ENCODE measurements at regions not wholly inside any gene's neighbourhood (a gene's known extent, or its start where the extent isn't known, plus 50 kb on each side); places are given as distances from the start of the nearest gene placed in this dataset.

GRCh38 chr9:135366104-135366503 is 113.5 kb upstream of the PPP1R26 start:
- TF ChIP-seq EP300 (conservative IDR thresholded peaks at IDR 0.05; ENCODE audit: poor library complexity, severe bottlenecking), result no peak
- TF ChIP-seq CTCF (IDR thresholded peaks at IDR 0.05; ENCODE audit: poor library complexity, severe bottlenecking), result no peak
- TF ChIP-seq MXI1 (conservative IDR thresholded peaks at IDR 0.05; ENCODE audit: poor library complexity, severe bottlenecking), result no peak
- TF ChIP-seq RAD21 (conservative IDR thresholded peaks at IDR 0.05), result no peak
- no peak for TF ChIP-seq TAF1 (IDR thresholded peaks at IDR 0.05; ENCODE audit: low read depth)
- no peak for TF ChIP-seq EZH2 (IDR thresholded peaks at IDR 0.05; ENCODE audit: borderline replicate concordance, insufficient read depth, low read length, poor library complexity, severe bottlenecking)
- no peak for TF ChIP-seq POLR2AphosphoS5 (IDR thresholded peaks at IDR 0.05)
- no peak for TF ChIP-seq REST (IDR thresholded peaks at IDR 0.05; ENCODE audit: borderline replicate concordance)
